IMR-90 (cell line): ENCODE measurements at regions not wholly inside any gene's neighbourhood (a gene's known extent, or its start where the extent isn't known, plus 50 kb on each side); places are given as distances from the start of the nearest gene placed in this dataset.

ENCODE experiments used
- ATAC-seq: fragments of 200-7000 bp; cut with Tn5 transposase; 2 replicates; pipeline ENCODE4 v1.9.1; 2020; ENCODE audit warnings: low read depth, mild to moderate bottlenecking, moderate library complexity
- BruUV-seq: library from RNA; stranded (reverse); fragments of 400-500 nt; replicated peaks from 2 replicates; lab custom pipeline; 2021; lab: Mats Ljungman, UMichigan
- CTCF ChIA-PET: fragments of 300-600 bp; formaldehyde crosslinking; extraction: SDS; loops from one replicate; lab custom pipeline; 2021; ENCODE audit warnings: antibody characterized with exemption; lab: Yijun Ruan, JAX
- POLR2A ChIA-PET: fragments of 300-600 bp; sonication (Branson Sonifier 250); formaldehyde crosslinking; loops from one replicate; lab custom pipeline; 2022; ENCODE audit warnings: antibody characterized with exemption; ENCODE audit not compliant: unreplicated experiment; lab: Charles Lee
- DNase-seq: peaks from one replicate; pipeline ENCODE4 v3.0.0; 2013
- H2AFZ ChIP-seq: replicated peaks from 2 replicates; pipeline ENCODE3; 2013; ENCODE audit warnings: low read length, mild to moderate bottlenecking; ENCODE audit not compliant: poor library complexity
- H2AK5ac ChIP-seq: 2 replicates; pipeline ENCODE4 v1.6.1; 2013; ENCODE audit warnings: low read depth, low read length, inconsistent platforms
- H2AK9ac ChIP-seq: replicated peaks from 2 replicates; pipeline ENCODE3; 2013; ENCODE audit warnings: mild to moderate bottlenecking, low read depth, low read length, moderate library complexity; ENCODE audit not compliant: poor library complexity
- H2BK120ac ChIP-seq: 2 replicates; pipeline ENCODE4 v1.6.1; 2013; ENCODE audit warnings: low read depth, low read length, inconsistent platforms
- H2BK15ac ChIP-seq: 3 replicates; pipeline ENCODE4 v1.6.1; 2013; ENCODE audit warnings: low read depth, low read length, inconsistent platforms
- H2BK20ac ChIP-seq: 2 replicates; pipeline ENCODE4 v1.6.1; 2013; ENCODE audit warnings: low read depth, mild to moderate bottlenecking, inconsistent platforms, low read length, moderate library complexity
- H2BK5ac ChIP-seq: 2 replicates; pipeline ENCODE4 v1.6.1; 2013; ENCODE audit warnings: mild to moderate bottlenecking, low read depth, low read length, inconsistent platforms; ENCODE audit not compliant: poor library complexity, severe bottlenecking
- H3K14ac ChIP-seq: replicated peaks from 2 replicates; pipeline ENCODE4 v1.6.1; 2013; ENCODE audit warnings: low read depth, low read length, inconsistent platforms
- H3K18ac ChIP-seq: 2 replicates; pipeline ENCODE4 v1.6.1; 2013; ENCODE audit warnings: low read depth, low read length, control low read depth
- H3K23ac ChIP-seq: 2 replicates; pipeline ENCODE4 v1.6.1; 2013; ENCODE audit warnings: low read depth, low read length, inconsistent platforms
- H3K27ac ChIP-seq: 2 replicates; pipeline ENCODE4 v1.5.1; 2013; ENCODE audit warnings: mild to moderate bottlenecking, control low read depth, low read length; ENCODE audit not compliant: insufficient read depth
- H3K27me3 ChIP-seq: 2 replicates; pipeline ENCODE4 v1.6.1; 2013; ENCODE audit warnings: low read length; ENCODE audit not compliant: control insufficient read depth, insufficient read depth
- H3K36me3 ChIP-seq: 2 replicates; pipeline ENCODE4 v1.6.1; 2013; ENCODE audit warnings: low read length, mixed read lengths; ENCODE audit not compliant: control insufficient read depth, insufficient read depth
- H3K4ac ChIP-seq: 2 replicates; pipeline ENCODE4 v1.6.1; 2013; ENCODE audit warnings: low read depth, low read length, inconsistent platforms
- H3K4me1 ChIP-seq: 2 replicates; pipeline ENCODE4 v1.6.1; 2013; ENCODE audit warnings: low read length, mixed read lengths; ENCODE audit not compliant: control insufficient read depth, insufficient read depth
- H3K4me2 ChIP-seq: 2 replicates; pipeline ENCODE4 v1.6.1; 2013; ENCODE audit warnings: low read depth, mild to moderate bottlenecking, control low read depth, low read length, moderate library complexity
- H3K4me3 ChIP-seq: 2 replicates; pipeline ENCODE4 v1.5.1; 2013; ENCODE audit warnings: low read depth, mild to moderate bottlenecking, control low read depth, low read length, moderate library complexity; ENCODE audit not compliant: insufficient read depth
- H3K56ac ChIP-seq: 2 replicates; pipeline ENCODE4 v1.6.1; 2013; ENCODE audit warnings: low read length, inconsistent platforms; ENCODE audit not compliant: insufficient read depth; ENCODE audit errors: extremely low read depth
- H3K79me1 ChIP-seq, 2 experiments: 2 replicates each; pipeline ENCODE4 v1.6.1; 2013; ENCODE audit warnings: low read length in 2 of 2, inconsistent platforms in 1 of 2, low read depth in 1 of 2
- H3K9ac ChIP-seq: 2 replicates; pipeline ENCODE4 v1.6.1; 2013; ENCODE audit warnings: low read depth, low read length, control low read depth
- H3K9me1 ChIP-seq: 2 replicates; pipeline ENCODE4 v1.6.1; 2013; ENCODE audit warnings: low read length, inconsistent platforms; ENCODE audit not compliant: insufficient read depth
- H3K9me3 ChIP-seq: 2 replicates; pipeline ENCODE4 v1.6.1; 2013; ENCODE audit warnings: low read length; ENCODE audit not compliant: control insufficient read depth, insufficient read depth
- H4K20me1 ChIP-seq: 2 replicates; pipeline ENCODE4 v1.6.1; 2013; ENCODE audit warnings: low read length, inconsistent platforms; ENCODE audit not compliant: insufficient read depth
- H4K5ac ChIP-seq: 2 replicates; pipeline ENCODE4 v1.6.1; 2013; ENCODE audit warnings: mild to moderate bottlenecking, low read depth, low read length, control low read depth
- H4K8ac ChIP-seq, 2 experiments: 2 replicates each; pipeline ENCODE4 v1.6.1; 2013; ENCODE audit warnings: low read depth in 2 of 2, low read length in 2 of 2, control low read depth in 1 of 2, inconsistent platforms in 1 of 2
- H4K91ac ChIP-seq: 2 replicates; pipeline ENCODE4 v1.6.1; 2013; ENCODE audit warnings: low read depth, low read length, inconsistent platforms; ENCODE audit not compliant: insufficient read depth
- BHLHE40 ChIP-seq: fragments of 150-350 bp; IDR thresholded peaks from 2 replicates; pipeline ENCODE4 v1.6.1; 2016; ENCODE audit warnings: mild to moderate bottlenecking, low read depth, low read length
- CTCF ChIP-seq: conservative IDR thresholded peaks from 2 replicates; pipeline ENCODE4 v1.5.1; 2012; ENCODE audit warnings: mild to moderate bottlenecking, low read depth, low read length, improper control_type of control experiment
- FOS ChIP-seq: fragments of 150-350 bp; IDR thresholded peaks from 2 replicates; pipeline ENCODE4 v1.6.1; 2016; ENCODE audit warnings: low read depth, low read length
- POLR2A ChIP-seq: IDR thresholded peaks from 2 replicates; pipeline ENCODE4 v1.6.1; 2012; ENCODE audit warnings: mild to moderate bottlenecking, low read depth, low read length
- RAD21 ChIP-seq: IDR thresholded peaks from 2 replicates; pipeline ENCODE4 v1.6.1; 2012; ENCODE audit warnings: low read length, improper control_type of control experiment
- RFX5 ChIP-seq: IDR thresholded peaks from 2 replicates; pipeline ENCODE4 v1.8.0; 2012; ENCODE audit warnings: low read depth, mild to moderate bottlenecking, low read length, moderate library complexity
- SMC3 ChIP-seq: fragments of 150-350 bp; IDR thresholded peaks from 2 replicates; pipeline ENCODE4 v1.6.1; 2016; ENCODE audit warnings: low read depth, mild to moderate bottlenecking, antibody characterized with exemption, low read length, moderate library complexity
- whole genome bisulfite sequencing, 2 experiments: methylation state at CpG; one replicate each; pipeline versions ENCODE4 v1.1.5 to v1.1.7; 2013; ENCODE audit warnings: missing lambda C conversion rate in 2 of 2; ENCODE audit not compliant: insufficient read length in 1 of 2; ENCODE audit errors: extremely low coverage in 2 of 2; 5-methylcytosine and 5-hydroxymethylcytosine counted together
- dilution Hi-C: fragments of 300-500 bp; cut with HindIII; formaldehyde crosslinking; loops from one replicate; pipeline ENCODE4 v1.14.3; 2018; ENCODE audit warnings: low sequenced_read_pairs; ENCODE audit not compliant: unreplicated experiment
- in situ Hi-C: fragments of 300-500 bp; cut with MboI; formaldehyde crosslinking; loops from 3 replicates; pipeline ENCODE4 v1.14.3; 2019; ENCODE audit warnings: low sequenced_read_pairs, inconsistent platforms, mixed read lengths
- intact Hi-C: fragments of 100-400 bp; cut with micrococcal nuclease; formaldehyde crosslinking; loops from 2 replicates; pipeline ENCODE4 v1.10.0; 2022

GRCh38 chrX:129318375-129318774 is 204.9 kb downstream of the SMARCA1 start:
- TF ChIP-seq CTCF = peak; percentile 47
- peak; percentile 34; the same call in 1 of the 2 replicates for TF ChIP-seq RAD21
- no peak for TF ChIP-seq RFX5
- TF ChIP-seq BHLHE40 = no peak
- peak; percentile 29; the same call in 1 of the 2 replicates for TF ChIP-seq SMC3
- no peak for TF ChIP-seq FOS
- no peak for TF ChIP-seq POLR2A
- H3K27ac ChIP-seq = no peak overlapping the region
- ATAC-seq (0 out of 2 replicates have a peak, but pooled peaks have one; percentile 35), DNase-seq (peak; percentile 35)
- no peak overlapping the region for H2BK5ac ChIP-seq
- H3K4ac ChIP-seq = no peak overlapping the region
- intact Hi-C loops (loop anchor here (1.0 to 2.0 kb wide), 2 partner anchors 42 to 144 kb away; no protein-coding TSS in a partner anchor), in situ Hi-C loops (no loop called here), dilution Hi-C loops (no loop called here)
- no peaks in the 10 kb centered on the region for H3K9me1 ChIP-seq
- ChIA-PET POLR2A (no interaction called here), CTCF (no interaction called here)
- no peak overlapping the region for H3K14ac ChIP-seq
- no peaks in the 10 kb centered on the region for H3K4me1 ChIP-seq
- no peak overlapping the region for H3K18ac ChIP-seq
- WGBS, 2 experiments = no CpG with 5 or more reads among the region's 1 CpG
- no peak overlapping the region for H3K4me2 ChIP-seq
- no peaks in the 10 kb centered on the region for H3K9me3 ChIP-seq
- H4K5ac ChIP-seq = no peak overlapping the region
- H2BK120ac ChIP-seq = no peak overlapping the region
- no peak overlapping the region for H2AFZ ChIP-seq
- no peaks in the 10 kb centered on the region for H3K27me3 ChIP-seq
- no peak overlapping the region for H3K56ac ChIP-seq
- no peak overlapping the region for H3K23ac ChIP-seq
- no peak overlapping the region for H3K9ac ChIP-seq
- no peak overlapping the region for H3K4me3 ChIP-seq
- H3K36me3 ChIP-seq = no peaks in the 10 kb centered on the region
- H3K79me1 ChIP-seq = no peaks in the 10 kb centered on the region
- H2BK15ac ChIP-seq = no peak overlapping the region
- BruUV-seq = no TSS peak
- no peak overlapping the region for H2AK9ac ChIP-seq
- H4K20me1 ChIP-seq = no peaks in the 10 kb centered on the region
- H4K8ac ChIP-seq = no peak overlapping the region
- H2BK20ac ChIP-seq = no peak overlapping the region
- no peak overlapping the region for H2AK5ac ChIP-seq
- H4K91ac ChIP-seq = no peak overlapping the region
